GM18951 (cell line): ENCODE measurements at regions not wholly inside any gene's neighbourhood (a gene's known extent, or its start where the extent isn't known, plus 50 kb on each side); places are given as distances from the start of the nearest gene placed in this dataset.
"Not testable (repeated sequence)": the region's sequence is repeated elsewhere in the genome, so short reads cannot be mapped to it uniquely, and the experiment has no call there.

Source experiments
- POLR2A ChIP-seq: IDR thresholded peaks from 4 replicates; pipeline ENCODE4 v1.6.1; 2011; ENCODE audit warnings: mild to moderate bottlenecking; ENCODE audit not compliant: insufficient read length, insufficient read depth; ENCODE audit errors: extremely low read depth
- in situ Hi-C: fragments of 300-500 bp; cut with MboI; formaldehyde crosslinking; loops from one replicate; pipeline ENCODE4 v1.12.0; 2022; ENCODE audit warnings: low sequenced_read_pairs, mixed read lengths, inconsistent platforms; ENCODE audit not compliant: unreplicated experiment

GRCh38 chr5:87785554-87786335 is 373.0 kb upstream of the CCNH start:
- TF ChIP-seq POLR2A, result no peak
- in situ Hi-C loops, result no loop called here

GRCh38 chr5:87784879-87785495 is 372.3 kb upstream of the CCNH start:
- in situ Hi-C loops, result loop anchor here (5.0 kb wide), 1 partner anchor 902 kb away; no protein-coding TSS in a partner anchor
- TF ChIP-seq POLR2A, result no peak

GRCh38 chr5:87784311-87784710 is 371.6 kb upstream of the CCNH start:
- TF ChIP-seq POLR2A, result no peak
- in situ Hi-C loops, result loop anchor here (5.0 kb wide), 1 partner anchor 903 kb away; no protein-coding TSS in a partner anchor

GRCh38 chr5:87782916-87783315 is 370.2 kb upstream of the CCNH start:
- in situ Hi-C loops, result loop anchor here (5.0 kb wide), 1 partner anchor 904 kb away; no protein-coding TSS in a partner anchor
- TF ChIP-seq POLR2A, result no peak

GRCh38 chr5:87781976-87782375 is 369.2 kb upstream of the CCNH start:
- no peak for TF ChIP-seq POLR2A
- in situ Hi-C loops, result loop anchor here (5.0 kb wide), 1 partner anchor 905 kb away; no protein-coding TSS in a partner anchor

GRCh38 chr5:87780831-87781760 is 368.4 kb upstream of the CCNH start:
- no peak for TF ChIP-seq POLR2A
- in situ Hi-C loops, result loop anchor here (5.0 kb wide), 1 partner anchor 906 kb away; no protein-coding TSS in a partner anchor

- in situ Hi-C loops, result no loop called here
Measured at GRCh38 chr5:87778876-87779275, 366.1 kb upstream of the CCNH start.

GRCh38 chr5:87777877-87778276 is 365.1 kb upstream of the CCNH start:
- in situ Hi-C loops, result no loop called here
- no peak for TF ChIP-seq POLR2A

More at GRCh38 chr5:87778876-87779275, 366.1 kb upstream of the CCNH start:
- no peak for TF ChIP-seq POLR2A

- TF ChIP-seq POLR2A, result no peak
- in situ Hi-C loops, result no loop called here
Measured at GRCh38 chr5:87776785-87777184, 364.1 kb upstream of the CCNH start.

GRCh38 chr5:87776302-87776701 is 363.6 kb upstream of the CCNH start:
- in situ Hi-C loops, result not testable (repeated sequence)

GRCh38 chr5:87775228-87775627 is 362.5 kb upstream of the CCNH start:
- in situ Hi-C loops, result no loop called here

GRCh38 chr5:87774804-87775203 is 362.1 kb upstream of the CCNH start:
- in situ Hi-C loops, result no loop called here
- no peak for TF ChIP-seq POLR2A

More at GRCh38 chr5:87775228-87775627, 362.5 kb upstream of the CCNH start:
- TF ChIP-seq POLR2A, result no peak

- TF ChIP-seq POLR2A, result no peak
- in situ Hi-C loops, result no loop called here
Measured at GRCh38 chr5:87770601-87771121, 357.9 kb upstream of the CCNH start.
